ENCODE measurements at regions not wholly inside any gene's neighbourhood (a gene's known extent, or its start where the extent isn't known, plus 50 kb on each side); places are given as distances from the start of the nearest gene placed in this dataset.

- Histone ChIP-seq H3K4me3 (no peak overlapping the region), H3K27ac (no peak overlapping the region), H3K27me3 (no peaks in the 10 kb centered on the region), H3K36me3 (replicated peaks in 1 of 2) (no peaks in the 10 kb centered on the region), H3K9me3 (replicated peaks in 1 of 3) (no peaks in the 10 kb centered on the region), H3K4me1 (replicated peaks in 1 of 2) (no peaks in the 10 kb centered on the region)
- intact Hi-C loops (cut with DNase I) = no loop called here
- no peak for TF ChIP-seq CTCF (IDR thresholded peaks at IDR 0.05)
- no peak for TF ChIP-seq POLR2A (IDR thresholded peaks at IDR 0.05)
- 84 to 89% (median 88%) methylated on average over 9 of the region's 9 CpGs for WGBS, 4 donors
- DNase-seq = no peak
Observed at GRCh38 chr9:108347463-108348188, 508.2 kb downstream of the ACTL7B start.

DNA sequence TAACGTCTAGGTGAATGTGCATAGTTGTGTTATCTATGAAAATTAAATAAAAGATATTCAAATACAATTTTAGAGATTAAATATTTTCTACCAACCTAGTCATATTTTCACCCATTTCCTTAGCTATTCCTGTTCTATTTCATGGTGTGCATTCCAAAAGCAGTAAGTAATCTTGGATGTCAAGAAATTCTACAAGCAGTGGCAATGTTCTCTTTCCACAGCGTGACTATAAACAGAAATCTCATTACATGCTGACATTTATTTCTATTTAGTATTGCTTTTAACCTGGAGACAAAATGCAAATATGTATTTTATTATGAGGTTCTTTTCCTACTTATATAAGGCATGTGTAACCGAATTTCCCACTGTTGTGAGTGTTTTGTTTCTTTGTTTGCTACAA lies 510.0 kb downstream of the ACTL7B start:
- no peaks in the 10 kb centered on the region for H3K36me3 ChIP-seq (replicated peaks in 1 of 2)
- H3K4me1 ChIP-seq (replicated peaks in 1 of 2) = no peaks in the 10 kb centered on the region
- TF ChIP-seq POLR2A (IDR thresholded peaks at IDR 0.05) (no peak), CTCF (IDR thresholded peaks at IDR 0.05) (no peak)
- H3K9me3 ChIP-seq (replicated peaks in 1 of 3) = no peaks in the 10 kb centered on the region
- intact Hi-C loops (cut with DNase I) = no loop called here
- H3K27me3 ChIP-seq = no peaks in the 10 kb centered on the region
- no peak for DNase-seq
- 53 to 86% (median 76%) methylated on average over 3 of the region's 3 CpGs for WGBS, 4 donors
- H3K4me3 ChIP-seq = no peak overlapping the region
- H3K27ac ChIP-seq = no peak overlapping the region

DNA sequence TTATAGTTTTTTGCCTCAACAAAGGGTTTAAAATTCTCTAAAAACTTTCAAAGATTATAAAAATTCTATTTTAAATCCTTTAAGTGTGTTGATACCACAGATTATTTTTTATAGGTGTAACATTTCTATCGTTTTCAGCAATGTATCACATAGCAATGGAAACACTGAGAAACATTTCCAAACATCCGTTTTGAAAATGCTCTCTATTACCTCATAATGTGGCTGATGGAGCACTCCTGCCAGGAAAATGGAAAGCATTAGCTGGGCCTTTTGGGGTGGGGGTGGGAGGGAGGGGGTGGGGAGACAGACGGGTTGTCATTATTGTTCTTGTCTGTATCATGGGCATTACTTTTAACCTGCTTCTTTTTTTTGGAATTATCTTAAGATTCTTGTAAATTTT lies 516.5 kb downstream of the ACTL7B start:
- H3K4me3 ChIP-seq = no peak overlapping the region
- DNase-seq = no peak
- H3K36me3 ChIP-seq (replicated peaks in 1 of 2) = no peaks in the 10 kb centered on the region
- TF ChIP-seq CTCF (IDR thresholded peaks at IDR 0.05) = no peak
- TF ChIP-seq POLR2A (IDR thresholded peaks at IDR 0.05) = no peak
- no peaks in the 10 kb centered on the region for H3K4me1 ChIP-seq (replicated peaks in 1 of 2)
- WGBS, 4 donors = 46 to 62% (median 57%) methylated on average over 3 of the region's 3 CpGs
- no peaks in the 10 kb centered on the region for H3K9me3 ChIP-seq (replicated peaks in 1 of 3)
- no peaks in the 10 kb centered on the region for H3K27me3 ChIP-seq
- intact Hi-C loops (cut with DNase I) = no loop called here
- no peak overlapping the region for H3K27ac ChIP-seq

GRCh38 chr9:108336575-108336974 lies 519.2 kb downstream of the ACTL7B start:
- DNase-seq = no peak
- Histone ChIP-seq H3K27ac (no peak overlapping the region), H3K9me3 (replicated peaks in 1 of 3) (no peaks in the 10 kb centered on the region), H3K27me3 (no peaks in the 10 kb centered on the region), H3K4me1 (replicated peaks in 1 of 2) (no peaks in the 10 kb centered on the region), H3K4me3 (no peak overlapping the region), H3K36me3 (replicated peaks in 1 of 2) (no peaks in the 10 kb centered on the region)
- WGBS, 4 donors = 61 to 80% (median 71%) methylated on average over 2 of the region's 2 CpGs
- TF ChIP-seq POLR2A (IDR thresholded peaks at IDR 0.05) (no peak), CTCF (IDR thresholded peaks at IDR 0.05) (no peak)
- intact Hi-C loops (cut with DNase I) = no loop called here

All from adrenal gland (tissue), 9 donors.